ENCODE measurements at regions not wholly inside any gene's neighbourhood (a gene's known extent, or its start where the extent isn't known, plus 50 kb on each side); places are given as distances from the start of the nearest gene placed in this dataset.

GRCh38 chr1:55580845-55581332 lies 365.7 kb upstream of the USP24 start:
- Histone ChIP-seq H3K27me3 (ENCODE audit: control insufficient read depth, insufficient read depth, low read length) (no peaks in the 10 kb centered on the region), H3K4me3 (ENCODE audit: low read length) (no peak overlapping the region), H3K9me3 (ENCODE audit: control insufficient read depth, insufficient read depth, low read length) (no peaks in the 10 kb centered on the region), H3K27ac (ENCODE audit: low read length) (no peak overlapping the region), H3K4me1 (ENCODE audit: control insufficient read depth, insufficient read depth, low read length) (no peaks in the 10 kb centered on the region), H3K36me3 (ENCODE audit: control insufficient read depth, insufficient read depth, low read length) (no peaks in the 10 kb centered on the region)
- Mint-ChIP-seq H3K27me3 (ENCODE audit: low read depth in 2 of 2) (peaks cover 14 to 15% of the 10 kb centered on the region in 2 donors), H3K27ac (no peak overlapping the region), H3K36me3 (no peaks in the 10 kb centered on the region), H3K9me3 (no peaks in the 10 kb centered on the region), H3K4me3 (no peak overlapping the region), H3K4me1 (no peaks in the 10 kb centered on the region)
- DNase-seq, result no peak
- ATAC-seq, result no peak
- TF ChIP-seq CTCF (IDR thresholded peaks at IDR 0.05), result no peak
- intact Hi-C loops (cut with micrococcal nuclease), result no loop called here
- WGBS (ENCODE audit: insufficient coverage), result 93% methylated on average over 2 of the region's 3 CpGs

- H3K27ac ChIP-seq (ENCODE audit: low read length), result no peak overlapping the region
- H3K36me3 ChIP-seq (ENCODE audit: control insufficient read depth, insufficient read depth, low read length), result no peaks in the 10 kb centered on the region
- no peaks in the 10 kb centered on the region for H3K36me3 Mint-ChIP-seq
- DNase-seq, result no peak
- no peak for ATAC-seq
- H3K27ac Mint-ChIP-seq, result no peak overlapping the region
- WGBS (ENCODE audit: insufficient coverage), result 72% methylated on average over 2 of the region's 3 CpGs
- no peaks in the 10 kb centered on the region for H3K4me1 ChIP-seq (ENCODE audit: control insufficient read depth, insufficient read depth, low read length)
- no peak overlapping the region for H3K4me3 ChIP-seq (ENCODE audit: low read length)
- H3K4me3 Mint-ChIP-seq, result no peak overlapping the region
- no peak for TF ChIP-seq CTCF (IDR thresholded peaks at IDR 0.05)
- no peaks in the 10 kb centered on the region for H3K9me3 ChIP-seq (ENCODE audit: control insufficient read depth, insufficient read depth, low read length)
- peaks cover 9 to 14% of the 10 kb centered on the region in 2 donors for H3K27me3 Mint-ChIP-seq (ENCODE audit: low read depth in 2 of 2)
- no peaks in the 10 kb centered on the region for H3K9me3 Mint-ChIP-seq
- H3K4me1 Mint-ChIP-seq, result peaks cover 0 to 4% of the 10 kb centered on the region in 2 donors
- H3K27me3 ChIP-seq (ENCODE audit: control insufficient read depth, insufficient read depth, low read length), result no peaks in the 10 kb centered on the region
- intact Hi-C loops (cut with micrococcal nuclease), result no loop called here
These were observed 364.3 kb upstream of the USP24 start for GRCh38 chr1:55579332-55580001.

- no peak for DNase-seq
- Mint-ChIP-seq H3K4me1 (peaks cover 0 to 4% of the 10 kb centered on the region in 2 donors), H3K27me3 (ENCODE audit: low read depth in 2 of 2) (peaks cover 8 to 12% of the 10 kb centered on the region in 2 donors), H3K36me3 (no peaks in the 10 kb centered on the region), H3K9me3 (no peaks in the 10 kb centered on the region), H3K4me3 (no peak overlapping the region), H3K27ac (no peak overlapping the region)
- intact Hi-C loops (cut with micrococcal nuclease), result no loop called here
- Histone ChIP-seq H3K4me1 (ENCODE audit: control insufficient read depth, insufficient read depth, low read length) (no peaks in the 10 kb centered on the region), H3K4me3 (ENCODE audit: low read length) (no peak overlapping the region), H3K27me3 (ENCODE audit: control insufficient read depth, insufficient read depth, low read length) (no peaks in the 10 kb centered on the region), H3K9me3 (ENCODE audit: control insufficient read depth, insufficient read depth, low read length) (no peaks in the 10 kb centered on the region), H3K36me3 (ENCODE audit: control insufficient read depth, insufficient read depth, low read length) (no peaks in the 10 kb centered on the region), H3K27ac (ENCODE audit: low read length) (no peak overlapping the region)
- no peak for ATAC-seq
- WGBS (ENCODE audit: insufficient coverage), result 67% methylated on average over 1 of the region's 1 CpG
- TF ChIP-seq CTCF (IDR thresholded peaks at IDR 0.05), result no peak
These were observed 363.5 kb upstream of the USP24 start for GRCh38 chr1:55578646-55579045.
